Dermis microvascular lymphatic vessel endothelial cell (primary cell): ENCODE measurements at regions not wholly inside any gene's neighbourhood (a gene's known extent, or its start where the extent isn't known, plus 50 kb on each side); places are given as distances from the start of the nearest gene placed in this dataset.

Source experiments
- DNase-seq, 2 donors: peaks; one replicate each; pipeline versions ENCODE4 v3.0.0 to v3.0.0-alpha.2; 2010; ENCODE audit warnings: low read depth in 2 of 2

DNA sequence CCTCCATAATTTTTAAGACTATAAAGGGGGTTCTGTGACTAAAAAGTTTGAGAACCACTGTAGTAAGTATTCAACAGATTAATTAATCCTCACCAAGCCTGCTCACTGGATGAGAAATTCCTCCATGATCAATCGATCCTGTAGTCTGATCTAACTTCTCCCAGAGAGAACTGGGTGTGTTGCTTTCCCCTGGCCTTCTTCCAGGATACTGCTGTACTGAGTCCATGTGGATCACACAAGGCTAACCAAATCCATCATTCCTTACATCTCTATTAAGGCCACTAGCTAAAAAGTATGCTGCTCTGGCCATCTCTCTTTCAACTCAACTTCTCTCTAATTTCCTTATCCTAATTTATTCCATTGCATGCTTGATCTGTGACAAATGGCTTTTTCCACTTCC lies 280.2 kb upstream of the PCSK5 start:
- DNase-seq = no peak

DNA sequence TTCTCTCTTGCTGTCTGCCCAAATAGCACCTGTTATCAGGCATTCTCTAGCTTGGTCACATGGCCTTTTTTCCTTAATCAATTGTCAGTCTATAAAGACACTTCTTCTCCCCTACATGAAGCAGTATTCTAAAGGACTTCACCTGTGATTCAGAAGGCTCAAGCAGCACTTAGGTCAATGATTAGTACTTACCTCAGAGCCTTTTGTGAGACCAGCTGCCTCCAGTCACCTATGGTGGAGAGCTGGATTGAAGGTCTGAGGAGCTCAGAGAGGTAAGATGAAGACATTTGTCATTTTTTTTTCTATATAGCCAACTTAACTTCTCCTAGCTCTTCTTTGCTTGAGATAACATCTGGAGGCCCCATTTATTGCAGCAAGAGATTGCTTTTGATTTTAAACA lies 278.3 kb upstream of the PCSK5 start:
- DNase-seq = no peak

DNA sequence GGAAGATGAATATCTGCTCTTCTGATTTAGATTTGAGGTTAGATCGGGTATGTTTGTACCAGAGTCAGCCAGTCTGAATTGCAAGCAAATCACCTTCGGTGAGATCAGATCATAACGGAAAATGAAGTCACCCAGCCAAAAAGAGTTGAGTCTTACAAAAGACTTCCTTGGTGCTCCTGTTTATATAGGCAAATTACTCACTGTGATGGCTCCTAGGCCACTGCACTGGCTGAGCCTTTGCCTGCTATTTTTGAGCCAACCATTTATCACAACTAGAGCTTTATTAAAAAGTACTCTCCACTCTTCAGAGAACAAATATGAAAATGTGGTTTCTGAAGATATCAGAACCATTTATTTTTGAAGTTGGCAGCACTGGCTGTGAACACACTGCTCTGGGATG lies 277.7 kb upstream of the PCSK5 start:
- DNase-seq = no peak

DNA sequence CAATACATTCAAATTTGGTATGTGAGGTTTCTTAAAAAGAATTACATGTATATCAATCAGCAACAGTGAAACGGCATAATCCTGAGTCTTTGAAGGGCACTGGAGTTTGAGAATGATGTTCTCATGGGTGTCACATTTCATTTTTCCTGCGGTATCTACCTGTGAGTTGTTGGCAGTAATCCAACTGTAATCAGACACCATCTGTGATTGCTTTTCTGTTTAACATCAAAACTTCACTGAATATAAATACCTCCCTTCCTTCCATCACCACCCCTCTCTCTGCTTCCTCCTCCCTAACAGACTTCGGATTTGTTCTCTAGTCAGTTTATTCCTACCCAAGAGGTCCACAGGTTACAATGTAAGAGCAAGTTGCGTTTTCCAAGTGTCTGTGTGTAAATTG lies 275.2 kb upstream of the PCSK5 start:
- DNase-seq = no peak

DNA sequence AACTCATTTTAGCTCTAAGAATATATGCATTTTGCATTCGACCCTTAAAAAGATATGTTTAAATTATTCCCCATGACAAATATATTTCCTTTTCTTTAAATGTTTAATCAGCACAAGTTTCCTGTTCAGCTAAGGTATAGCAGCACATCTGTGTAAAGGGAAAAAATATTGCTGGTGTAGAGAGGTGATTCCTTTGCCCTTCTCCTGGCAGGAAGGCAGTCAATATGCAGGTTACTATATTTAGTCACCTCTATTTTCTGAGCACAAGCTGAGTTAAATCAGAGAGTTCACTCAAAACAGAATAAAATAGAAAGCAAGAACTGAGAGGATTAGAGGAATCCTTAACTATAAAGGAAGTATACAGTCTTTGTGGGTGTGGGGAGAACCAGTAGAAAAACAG lies 274.4 kb upstream of the PCSK5 start:
- DNase-seq = no peak

DNA sequence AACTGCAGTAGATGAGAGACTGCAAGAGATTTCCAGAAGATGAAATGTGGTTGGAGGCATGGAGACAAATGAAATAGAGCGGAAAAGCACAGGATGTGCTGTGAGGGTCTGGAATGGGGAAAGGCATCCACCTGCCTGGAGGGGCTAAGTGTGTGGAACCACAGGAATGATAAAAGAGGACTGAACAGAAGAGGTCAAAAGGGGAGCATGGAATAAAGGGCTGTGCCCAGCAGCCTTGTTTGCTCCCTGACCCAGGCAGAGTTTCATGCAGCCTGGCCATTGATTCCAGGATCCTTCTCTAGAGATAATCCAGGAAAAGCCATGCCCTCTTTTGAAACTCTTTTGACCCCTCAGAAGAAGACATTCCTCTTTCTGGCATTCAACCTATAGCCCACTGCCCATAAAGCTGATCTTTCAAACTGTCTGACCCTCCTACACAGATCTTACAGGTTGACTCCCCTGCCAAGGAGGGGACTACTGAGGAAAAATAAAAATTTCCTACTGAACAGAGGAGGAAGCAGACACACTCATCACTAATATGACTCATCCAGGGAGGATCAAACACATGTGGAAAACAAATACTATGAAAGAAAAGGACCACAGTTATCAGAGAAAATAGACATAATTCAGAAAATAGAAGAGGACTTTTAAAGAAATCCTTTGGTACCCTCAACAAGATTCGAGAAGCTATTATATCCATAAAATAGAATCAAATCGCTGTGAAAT lies 273.5 kb upstream of the PCSK5 start:
- DNase-seq = no peak

DNA sequence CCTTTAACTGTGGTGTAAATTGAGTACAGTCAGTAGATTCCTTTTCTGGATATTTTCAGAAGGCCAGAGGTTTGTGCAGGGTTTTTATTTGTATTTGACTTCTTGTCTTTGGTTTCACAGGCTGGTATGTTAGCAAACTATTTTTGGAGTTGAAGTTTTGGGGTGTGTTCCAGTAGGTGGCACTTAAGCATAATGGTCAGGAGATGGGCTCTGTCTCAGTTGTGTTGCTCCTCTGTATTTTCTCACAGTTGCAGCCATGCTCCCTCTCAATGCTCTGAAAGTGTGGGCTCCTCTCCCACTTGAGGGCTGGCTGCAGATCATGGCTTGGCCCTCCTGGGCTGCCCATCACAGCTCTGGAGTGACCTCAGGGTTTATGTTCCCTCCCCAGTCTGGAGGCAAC lies 267.0 kb upstream of the PCSK5 start:
- DNase-seq = no peak

DNA sequence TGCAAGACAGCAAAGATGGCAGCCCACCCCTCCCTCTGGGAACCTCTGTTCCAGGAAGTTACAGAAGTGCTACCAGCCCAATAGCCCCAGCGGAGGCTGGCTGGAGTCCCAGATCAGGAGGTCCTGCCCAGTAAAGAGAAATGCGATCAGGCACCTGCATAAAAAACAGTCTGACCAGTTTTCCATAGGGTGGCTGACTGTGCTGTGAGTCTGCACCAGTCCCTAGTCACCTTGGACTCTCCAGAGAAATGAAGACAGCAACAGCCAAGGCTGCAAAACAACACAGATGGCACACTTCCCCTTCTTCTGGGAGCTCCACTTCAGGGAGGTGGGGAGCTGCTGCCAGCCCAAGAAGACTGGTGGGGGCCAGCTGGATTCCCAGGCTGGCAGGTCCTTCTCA lies 265.5 kb upstream of the PCSK5 start:
- DNase-seq = no peak

DNA sequence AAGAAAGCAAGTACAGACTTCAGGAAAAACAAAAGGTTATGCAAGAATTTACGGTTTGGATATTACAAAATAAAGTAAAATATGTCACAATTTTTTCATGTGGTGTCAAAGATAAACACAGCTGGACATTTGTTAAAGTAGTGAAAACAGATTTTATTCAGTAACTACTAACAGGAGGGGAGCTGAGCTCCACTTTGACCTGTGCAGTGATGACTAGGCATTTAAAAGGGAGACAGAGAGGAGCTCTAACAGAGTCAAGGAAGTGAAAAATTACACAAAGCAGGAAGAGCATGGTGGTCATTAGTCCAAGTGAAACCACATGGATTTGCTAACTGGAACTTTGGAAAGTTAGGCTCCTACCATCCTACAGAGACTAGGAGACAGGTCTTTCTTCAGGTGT lies 263.6 kb upstream of the PCSK5 start:
- DNase-seq = no peak

DNA sequence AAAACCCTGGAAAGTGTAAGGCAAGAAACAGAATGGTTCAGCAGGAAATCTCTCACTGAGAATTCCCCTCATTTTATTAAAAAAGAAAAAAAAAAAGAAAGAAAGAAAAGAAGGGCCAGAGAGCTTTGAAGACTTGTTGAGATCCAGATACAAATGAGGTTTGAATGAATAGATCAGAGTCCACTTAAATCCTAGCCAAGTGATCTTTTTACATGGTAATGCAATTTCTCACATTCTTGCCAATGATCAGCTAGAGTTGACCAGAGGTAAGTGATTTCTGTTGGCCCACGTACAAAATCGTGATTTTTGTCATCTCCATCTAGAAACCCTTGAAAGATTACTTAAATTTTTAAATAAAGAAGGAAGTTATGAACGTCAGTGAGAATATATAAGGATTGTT lies 261.5 kb upstream of the PCSK5 start:
- no peak for DNase-seq

DNA sequence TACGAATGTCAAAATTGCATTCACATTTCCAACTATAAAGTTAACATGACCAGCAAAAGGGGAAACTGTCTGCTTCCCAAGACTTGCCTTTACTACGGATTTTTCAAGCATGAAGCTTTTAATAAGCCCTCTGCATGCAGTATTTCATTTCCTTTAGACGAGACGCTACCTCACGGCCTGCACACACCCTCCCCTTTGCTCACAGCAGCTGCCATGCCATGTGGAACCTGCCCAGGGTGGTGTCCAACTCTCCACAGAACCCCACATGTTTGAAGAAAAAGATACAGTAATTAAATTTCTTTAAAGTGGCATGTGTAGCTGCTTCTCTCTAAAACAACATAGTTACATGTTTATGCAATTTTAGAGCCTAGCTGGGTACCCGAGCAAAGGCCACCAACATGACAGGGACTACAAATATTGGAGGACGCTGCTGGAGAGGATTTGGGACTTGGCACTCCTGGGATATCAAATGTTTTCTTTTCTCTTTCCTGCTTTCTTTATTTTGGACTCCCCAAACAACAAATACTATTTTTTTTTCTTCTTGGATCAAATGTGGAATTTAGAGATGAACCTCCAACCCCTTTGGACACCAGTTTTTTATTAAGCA lies 256.9 kb upstream of the PCSK5 start:
- DNase-seq = no peak

DNA sequence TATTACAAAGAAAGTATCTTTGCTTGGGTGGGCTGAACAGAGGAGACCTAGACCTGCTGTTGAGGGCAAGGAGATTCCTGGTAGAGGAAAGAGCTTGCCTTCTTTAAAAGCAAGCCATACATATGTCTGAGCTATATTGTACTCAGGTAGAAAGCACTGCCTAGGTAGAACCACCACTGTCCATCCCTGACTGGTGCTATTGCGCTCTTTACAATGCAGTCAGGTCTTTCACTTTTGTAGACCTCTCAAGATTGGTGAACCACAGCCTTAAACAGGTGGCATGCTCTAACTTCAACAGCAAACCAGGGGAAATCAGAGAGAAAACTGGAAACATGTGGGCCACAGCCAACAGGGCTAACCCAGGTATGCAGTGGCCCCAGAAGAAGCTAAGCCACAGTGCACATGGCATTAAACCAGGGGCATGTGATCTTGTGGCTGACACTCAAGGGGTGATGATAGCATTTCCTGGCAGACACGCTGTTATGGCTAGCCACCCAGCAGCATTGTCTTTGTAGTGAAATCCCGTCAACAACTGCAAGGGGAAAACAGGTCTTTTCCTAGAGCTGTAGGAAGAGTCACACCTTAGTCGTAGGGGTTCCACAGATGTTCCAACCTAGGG lies 253.9 kb upstream of the PCSK5 start:
- no peak for DNase-seq

DNA sequence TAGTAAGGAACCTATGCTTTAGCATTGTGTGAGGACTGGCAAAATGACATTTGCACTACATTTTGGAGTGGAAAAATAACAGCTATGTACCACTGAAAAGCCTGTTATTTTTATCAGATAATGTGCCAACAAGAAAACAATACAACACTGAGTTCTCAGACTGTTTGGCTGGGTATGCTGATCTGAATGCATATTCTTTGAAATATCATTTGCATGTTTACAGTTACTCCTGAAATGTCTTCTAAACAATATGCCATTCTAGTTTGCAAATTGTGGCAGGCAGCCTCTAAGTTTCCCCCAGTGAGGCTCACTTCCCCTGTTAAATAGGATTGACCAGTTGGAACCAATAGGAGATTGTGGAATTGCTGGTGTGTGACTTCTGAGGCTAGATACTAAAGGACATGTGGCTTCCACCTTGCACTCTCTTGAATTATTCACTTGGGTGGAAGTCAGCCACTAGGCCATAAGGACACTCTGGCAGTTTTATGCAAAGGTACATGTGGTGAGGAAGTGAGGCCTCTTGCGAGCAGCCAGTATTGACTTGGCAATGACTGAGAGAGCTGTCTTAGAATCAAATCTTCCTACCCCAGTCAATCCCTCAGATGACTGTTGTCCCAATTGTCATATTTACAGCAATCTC lies 250.4 kb upstream of the PCSK5 start:
- DNase-seq = no peak

DNA sequence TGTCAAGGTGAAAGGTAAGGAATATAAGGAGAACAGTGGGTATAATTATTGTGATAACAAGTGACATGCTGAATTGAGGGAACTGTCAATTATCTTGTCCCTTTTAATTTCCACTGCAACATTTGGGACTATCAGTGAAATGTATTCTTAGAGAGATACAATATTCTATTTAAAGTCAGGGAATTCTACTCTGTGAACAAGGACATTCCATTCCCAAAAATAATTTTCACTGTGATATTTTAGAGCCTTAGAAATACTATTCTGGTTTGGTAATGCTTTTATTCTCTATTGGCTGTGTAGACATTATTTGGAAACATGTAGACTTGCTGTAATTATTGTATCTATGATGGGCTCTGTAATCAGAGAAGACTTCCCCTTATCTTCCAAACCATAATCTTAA lies 248.0 kb upstream of the PCSK5 start:
- DNase-seq = no peak

DNA sequence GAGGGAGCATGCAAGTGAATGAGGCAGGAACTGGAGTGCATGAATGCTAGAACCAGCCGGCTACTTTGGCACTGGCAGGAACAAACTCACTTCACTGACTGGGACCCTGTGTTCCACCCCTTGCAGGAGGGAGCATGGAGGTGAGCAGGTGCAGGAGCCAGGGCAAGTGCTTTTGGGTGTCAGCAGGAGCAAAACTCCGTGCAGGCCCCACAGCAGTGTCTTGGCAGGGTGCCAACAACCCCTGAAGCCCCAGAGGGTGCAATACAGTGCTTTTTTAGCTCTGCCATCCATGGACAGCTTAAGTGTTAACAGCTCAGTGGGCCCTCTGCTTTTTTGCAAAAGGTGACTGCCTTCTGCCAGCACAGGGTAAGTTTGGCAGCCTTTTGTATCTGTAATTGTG lies 245.8 kb upstream of the PCSK5 start:
- no peak for DNase-seq

DNA sequence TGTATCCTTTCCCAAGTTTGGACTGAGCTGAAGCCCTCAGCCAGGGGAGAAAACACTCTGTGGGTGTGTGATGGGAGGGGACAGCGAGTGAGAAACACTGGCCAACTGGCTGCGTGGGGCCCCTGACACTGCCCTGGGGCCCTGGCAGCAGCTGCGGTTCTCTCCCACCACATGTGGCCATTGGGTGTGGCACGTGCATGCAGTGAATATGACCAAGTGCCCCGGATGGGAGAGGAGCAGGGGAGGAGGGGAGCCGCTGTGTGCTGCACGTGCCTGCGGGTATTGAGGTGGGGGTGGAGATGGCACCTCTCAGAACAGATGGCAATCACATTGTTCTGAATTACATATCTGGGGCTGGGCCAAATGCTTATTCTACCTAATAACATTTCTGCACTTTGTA lies 242.4 kb upstream of the PCSK5 start:
- no peak for DNase-seq

DNA sequence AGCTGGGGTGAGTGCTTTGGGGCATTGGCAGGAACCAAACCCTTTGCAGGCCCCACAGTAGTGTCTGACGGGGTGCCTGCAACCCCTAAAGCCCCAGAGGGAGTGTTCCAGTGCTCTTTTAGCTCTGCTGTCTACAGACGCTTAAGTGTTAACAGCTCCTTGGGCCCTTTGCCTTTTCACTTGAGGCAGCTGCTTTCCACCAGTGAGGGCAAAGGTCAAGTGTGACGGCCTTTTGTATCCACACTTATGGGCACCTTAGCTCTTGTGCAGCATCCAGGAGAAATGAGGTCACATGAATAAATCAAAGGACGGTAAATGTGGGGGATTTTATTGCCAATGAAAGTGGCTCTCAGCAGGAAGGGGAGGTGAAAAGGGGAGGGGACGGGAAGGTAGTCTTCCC lies 241.4 kb upstream of the PCSK5 start:
- DNase-seq = no peak

DNA sequence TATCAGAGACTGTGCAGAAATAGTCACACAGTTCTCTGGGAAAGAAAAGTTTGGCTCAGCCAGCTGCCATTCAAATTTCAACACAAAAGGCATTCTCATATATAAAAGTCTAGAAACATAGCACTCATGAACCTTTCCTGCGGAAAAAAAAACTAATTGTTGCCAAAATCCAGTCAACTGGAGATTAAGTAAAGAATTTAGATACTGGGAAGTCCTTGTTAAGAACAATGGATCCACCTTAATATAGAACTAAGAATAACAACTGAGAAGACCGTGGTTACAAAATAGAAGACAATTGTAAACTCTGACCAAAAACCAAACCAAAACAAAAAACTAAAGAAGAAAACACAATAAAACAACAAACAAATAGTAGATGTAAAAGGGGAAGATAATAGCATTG lies 238.8 kb upstream of the PCSK5 start:
- DNase-seq = no peak

DNA sequence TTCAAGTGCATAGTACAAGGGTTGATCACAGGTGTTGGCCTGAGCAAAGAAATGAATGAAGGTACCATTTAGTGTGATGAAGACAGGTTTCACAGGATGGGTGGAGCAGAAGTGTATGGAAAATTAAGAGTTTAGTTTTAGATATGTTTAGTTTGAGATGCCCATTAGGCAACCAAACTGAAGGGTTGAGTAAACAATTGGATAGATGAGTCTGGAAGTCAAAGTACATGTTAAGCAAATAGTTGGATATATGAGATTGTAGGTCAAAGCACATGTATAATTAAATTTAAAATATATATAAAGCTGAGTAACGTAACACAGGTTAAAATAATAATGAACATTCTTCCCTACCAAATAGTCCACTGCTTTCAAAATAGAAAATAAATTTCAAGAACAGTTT lies 237.1 kb upstream of the PCSK5 start:
- no peak for DNase-seq

DNA sequence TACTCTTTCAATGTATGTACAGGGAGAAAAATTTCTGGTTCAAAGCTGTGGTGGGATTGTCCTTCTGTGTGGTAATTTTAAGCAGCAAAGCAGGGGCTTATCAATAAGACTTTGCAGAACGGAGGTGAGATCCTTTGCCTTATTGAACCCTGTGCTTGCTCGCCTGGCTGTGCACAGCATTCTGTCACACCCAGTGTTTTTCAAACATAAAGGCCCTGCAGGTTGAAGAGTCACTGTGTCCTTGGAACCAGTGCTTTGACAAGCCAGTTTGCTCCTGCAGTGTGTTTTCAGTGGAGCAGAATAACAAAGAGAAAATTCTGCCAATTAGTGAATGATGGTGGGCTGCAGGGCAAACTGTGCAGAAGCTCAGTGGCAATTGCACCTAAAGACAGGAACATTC lies 236.7 kb upstream of the PCSK5 start:
- DNase-seq = no peak

DNA sequence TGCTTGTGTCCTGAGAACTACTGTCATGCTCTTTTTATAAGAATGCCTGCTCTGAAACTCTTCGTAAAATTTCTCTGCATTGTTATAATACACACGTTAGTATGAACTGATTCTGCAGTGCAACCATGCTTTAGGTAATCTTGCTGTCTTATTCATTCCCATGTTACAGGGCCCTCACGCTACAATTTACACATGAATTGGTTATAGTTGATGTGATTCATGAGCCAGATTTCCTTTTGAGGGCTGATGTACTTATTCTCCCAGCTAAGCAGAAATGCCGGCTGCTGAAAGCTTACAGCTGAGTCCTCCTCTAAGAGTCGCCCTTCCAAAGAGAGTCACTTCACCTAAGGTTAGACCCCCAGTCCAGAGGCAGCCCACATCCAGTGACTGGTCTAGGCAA lies 233.5 kb upstream of the PCSK5 start:
- DNase-seq = no peak

DNA sequence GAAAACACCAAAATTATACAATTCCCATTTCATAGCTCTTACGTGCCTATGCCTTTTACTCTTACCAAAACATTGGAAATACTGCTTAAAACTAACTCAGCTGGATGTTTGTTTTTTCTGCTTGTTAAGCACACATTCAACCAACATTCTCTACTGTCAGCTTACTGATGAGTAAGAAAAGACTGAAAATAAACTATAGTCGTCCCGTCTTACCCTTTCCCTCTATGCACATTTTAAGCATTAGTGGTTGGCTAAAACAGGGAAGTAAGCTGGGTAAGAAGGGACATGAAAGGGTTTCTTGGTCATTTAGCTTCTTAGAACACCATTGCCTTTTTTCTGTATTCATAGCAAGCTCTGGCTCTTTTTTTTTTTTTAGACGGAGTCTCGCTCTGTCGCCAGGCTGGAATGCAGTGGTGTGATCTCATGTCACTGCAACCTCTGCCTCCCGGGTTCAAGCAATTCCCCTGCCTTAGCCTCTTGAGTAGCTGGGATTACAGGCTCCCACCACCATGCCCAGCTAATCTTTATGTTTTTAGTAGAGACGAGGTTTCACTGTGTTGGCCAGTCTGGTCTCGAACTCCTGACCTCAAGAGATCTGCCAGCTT lies 232.1 kb upstream of the PCSK5 start:
- no peak for DNase-seq

DNA sequence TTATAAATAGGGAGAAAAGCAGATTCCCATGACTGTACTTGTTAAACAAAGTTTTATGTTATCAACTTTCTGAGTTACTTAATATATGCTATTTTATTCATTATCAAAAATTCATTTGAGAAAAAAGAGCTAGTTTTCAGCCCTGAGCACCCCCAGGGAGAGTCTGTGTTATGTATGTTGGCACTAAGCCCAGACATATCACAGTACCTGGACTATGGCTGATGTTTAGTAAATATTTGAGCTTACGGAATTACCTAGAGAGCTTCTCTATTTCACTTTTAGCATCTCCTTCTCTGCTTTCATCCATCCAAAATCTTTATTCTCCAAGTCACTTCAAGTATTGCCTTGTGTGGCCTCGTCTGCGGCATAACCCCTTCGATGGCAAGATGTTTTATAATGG lies 225.9 kb upstream of the PCSK5 start:
- no peak for DNase-seq
